Body of pancreas (tissue), 4 donors: ENCODE measurements at regions not wholly inside any gene's neighbourhood (a gene's known extent, or its start where the extent isn't known, plus 50 kb on each side); places are given as distances from the start of the nearest gene placed in this dataset.

Experiments
- CTCF ChIP-seq, 7 experiments: fragments of 450-650 bp in 4 of 7; fragments of 200-600 bp in 3 of 7; sonication (generic) in 3 of 7; IDR thresholded peaks; one replicate each; pipeline ENCODE4 v1.5.1; 2016 to 2019; ENCODE audit warnings: antibody characterized with exemption in 7 of 7
- POLR2A ChIP-seq, 3 donors: fragments of 450-650 bp; IDR thresholded peaks; one replicate each; pipeline ENCODE4 v1.6.1; 2016; ENCODE audit warnings: antibody characterized with exemption in 3 of 3, mild to moderate bottlenecking in 2 of 3

DNA sequence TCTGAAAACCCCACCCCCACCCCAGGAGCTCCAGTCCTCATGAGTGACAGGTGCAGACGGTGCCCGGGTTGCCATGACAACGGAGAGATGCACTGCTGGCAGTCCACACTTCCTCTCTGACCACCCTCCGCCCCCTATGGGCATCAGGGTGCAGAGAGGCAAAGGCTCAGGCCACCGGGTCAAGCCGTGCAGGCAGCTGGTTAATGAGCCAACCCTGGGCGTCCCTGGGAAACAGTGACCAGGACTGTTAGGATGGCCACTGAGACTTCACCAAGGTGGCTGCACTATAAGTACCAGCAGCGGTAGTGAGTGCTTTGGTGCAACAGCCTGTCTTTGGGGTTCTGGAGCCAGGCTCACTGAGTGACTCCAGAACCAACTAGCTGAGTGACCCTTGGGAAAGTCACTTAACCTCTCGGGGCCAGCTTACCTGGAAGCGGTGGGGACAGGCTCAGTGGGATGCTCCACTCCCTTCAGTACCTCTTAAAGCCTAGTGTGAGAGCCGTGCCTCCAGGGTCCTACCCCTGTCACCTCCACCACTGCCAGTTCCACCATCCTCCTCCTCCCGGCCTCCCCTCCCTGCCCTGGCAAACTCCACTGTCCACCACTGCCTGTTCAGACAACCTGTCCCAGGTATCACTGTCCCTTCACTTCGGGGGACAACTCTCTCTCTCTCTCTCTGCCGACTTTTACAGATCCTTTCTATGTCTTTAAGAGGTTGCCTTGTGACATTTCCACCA lies 121.0 kb upstream of the PRR20G start:
- TF ChIP-seq CTCF (IDR thresholded peaks at IDR 0.05), result no peak
- TF ChIP-seq POLR2A (IDR thresholded peaks at IDR 0.05), result no peak
